Suprapubic skin (tissue), 3 donors: ENCODE measurements at regions not wholly inside any gene's neighbourhood (a gene's known extent, or its start where the extent isn't known, plus 50 kb on each side); places are given as distances from the start of the nearest gene placed in this dataset.

ENCODE experiments used
- CTCF ChIP-seq, 2 donors: fragments of 200-600 bp in 1 of 2; fragments of 450-650 bp in 1 of 2; sonication (generic) in 1 of 2; IDR thresholded peaks; one replicate each; pipeline ENCODE4 v1.5.1; 2016 to 2019; ENCODE audit warnings: antibody characterized with exemption in 2 of 2, mild to moderate bottlenecking in 1 of 2, moderate library complexity in 1 of 2
- POLR2A ChIP-seq, 2 donors: fragments of 450-650 bp; IDR thresholded peaks; one replicate each; pipeline ENCODE4 v1.6.1; 2017; ENCODE audit warnings: antibody characterized with exemption in 2 of 2, mild to moderate bottlenecking in 2 of 2, moderate library complexity in 2 of 2

- TF ChIP-seq POLR2A (IDR thresholded peaks at IDR 0.05) (no peak), CTCF (IDR thresholded peaks at IDR 0.05) (no peak)
These were observed 388.9 kb downstream of the PPARGC1A start for GRCh38 chr4:23500894-23501449.
